DMS53 (cell line): ENCODE measurements at regions not wholly inside any gene's neighbourhood (a gene's known extent, or its start where the extent isn't known, plus 50 kb on each side); places are given as distances from the start of the nearest gene placed in this dataset.

ENCODE experiments used
- DNase-seq: peaks from one replicate; lab custom pipeline; 2025; lab: John Stamatoyannopoulos, UW

- DNase-seq, result no peak
Observed at GRCh38 chr17:77444984-77445759, 304.4 kb downstream of the SEC14L1 start.

- DNase-seq, result no peak
Observed at GRCh38 chr17:77445760-77446532, 305.2 kb downstream of the SEC14L1 start.

DNA sequence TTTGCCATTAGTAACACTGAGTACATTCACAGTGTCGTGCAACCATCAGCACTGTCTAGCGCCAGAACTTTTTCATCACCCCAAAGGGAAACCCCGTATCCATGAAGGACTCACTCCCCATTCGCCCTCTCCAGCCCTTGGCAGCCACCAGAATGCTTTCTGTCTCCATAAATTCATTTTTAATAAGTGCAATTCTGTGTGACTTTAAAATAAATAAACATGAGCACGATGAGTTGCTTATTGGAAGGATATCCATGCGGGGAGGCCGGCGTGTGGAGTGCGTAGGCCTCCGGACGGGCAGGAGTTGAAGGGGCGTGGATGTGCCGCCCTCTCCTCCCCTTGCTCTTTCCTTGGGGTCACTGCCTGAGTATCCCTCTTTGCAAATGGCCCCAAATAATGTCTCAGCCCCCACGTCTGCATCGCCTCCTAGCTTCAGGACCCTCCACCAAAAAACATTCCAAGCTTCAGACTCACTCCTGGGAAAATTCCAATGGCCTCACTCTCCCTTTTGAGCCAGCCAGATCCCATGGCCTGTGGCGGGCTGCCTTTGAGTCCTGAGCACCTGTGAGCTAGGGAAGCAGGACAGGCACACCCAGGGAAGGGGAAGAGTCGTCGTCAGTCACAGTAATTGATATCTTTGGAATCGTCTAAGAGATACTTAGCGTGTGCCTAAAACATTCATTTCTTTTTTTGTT, 306.3 kb downstream of the SEC14L1 start:
- DNase-seq, result no peak

DNA sequence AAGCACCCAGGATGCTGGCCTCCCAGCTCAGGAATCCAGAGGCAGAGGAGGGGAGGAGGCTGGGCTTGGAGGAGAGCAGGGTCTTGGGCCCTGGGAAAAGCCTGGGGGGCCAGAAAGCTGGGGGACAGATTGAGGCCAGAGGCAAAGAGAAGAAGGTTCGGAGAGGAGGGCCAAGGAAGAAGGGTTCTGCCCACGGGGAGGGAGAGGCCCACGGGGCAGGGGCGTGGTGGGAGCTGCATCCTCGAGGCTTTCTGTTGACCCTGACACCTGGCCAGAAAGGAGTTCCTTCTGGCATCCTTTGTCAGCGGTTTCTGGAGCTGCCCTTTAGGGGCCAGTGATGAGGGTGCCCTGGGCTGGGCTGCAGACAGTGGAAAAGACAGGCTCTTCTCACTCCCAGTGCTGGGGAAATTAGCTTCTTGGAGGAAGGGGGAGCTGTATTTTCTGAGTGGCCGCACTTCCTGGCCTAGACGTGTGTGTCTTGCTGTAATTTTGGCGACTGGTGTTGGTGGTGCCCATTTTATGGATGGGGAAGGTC, 308.7 kb downstream of the SEC14L1 start:
- DNase-seq, result no peak

DNA sequence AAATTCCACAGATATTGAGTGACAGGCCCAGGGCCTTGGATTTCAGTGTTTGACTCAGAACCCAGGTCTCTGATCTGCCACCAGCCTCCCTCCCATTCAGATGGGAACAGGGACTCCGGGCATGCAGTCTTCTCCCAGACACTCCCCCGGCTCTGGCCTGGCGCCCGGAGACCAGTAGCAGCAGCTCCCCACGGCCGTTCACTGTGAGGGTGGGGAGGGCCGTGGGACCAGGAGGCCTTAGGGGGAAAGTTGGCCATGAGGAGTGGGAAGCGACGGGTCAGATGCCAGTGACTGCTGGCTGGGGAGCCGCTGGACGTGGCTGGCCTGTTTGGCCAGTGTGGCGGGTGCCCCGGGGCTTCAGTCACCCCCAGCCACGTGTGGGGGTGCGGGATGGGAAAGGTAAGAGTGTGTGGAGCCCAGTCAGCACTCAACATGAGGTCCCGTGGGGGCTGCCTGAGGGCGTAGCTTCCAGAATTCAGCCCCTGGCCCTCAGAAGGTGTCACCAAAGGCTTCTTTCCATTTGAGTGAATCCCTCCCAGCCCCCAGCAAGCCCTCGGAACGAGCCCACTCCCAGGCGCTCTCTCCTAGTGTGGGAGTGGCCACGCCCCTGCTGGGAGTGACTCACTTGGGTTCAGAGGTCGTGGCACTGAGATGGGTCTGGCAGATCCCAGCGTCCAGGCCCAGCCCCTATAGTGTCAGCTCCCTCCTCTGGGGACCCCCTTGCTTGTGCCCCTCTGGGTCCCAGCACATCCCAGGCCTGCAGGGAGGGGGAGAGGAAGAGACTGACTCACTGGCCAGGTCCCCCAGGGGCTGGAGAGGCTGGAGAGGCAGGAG, 309.4 kb downstream of the SEC14L1 start:
- DNase-seq, result peak; percentile 23

DNA sequence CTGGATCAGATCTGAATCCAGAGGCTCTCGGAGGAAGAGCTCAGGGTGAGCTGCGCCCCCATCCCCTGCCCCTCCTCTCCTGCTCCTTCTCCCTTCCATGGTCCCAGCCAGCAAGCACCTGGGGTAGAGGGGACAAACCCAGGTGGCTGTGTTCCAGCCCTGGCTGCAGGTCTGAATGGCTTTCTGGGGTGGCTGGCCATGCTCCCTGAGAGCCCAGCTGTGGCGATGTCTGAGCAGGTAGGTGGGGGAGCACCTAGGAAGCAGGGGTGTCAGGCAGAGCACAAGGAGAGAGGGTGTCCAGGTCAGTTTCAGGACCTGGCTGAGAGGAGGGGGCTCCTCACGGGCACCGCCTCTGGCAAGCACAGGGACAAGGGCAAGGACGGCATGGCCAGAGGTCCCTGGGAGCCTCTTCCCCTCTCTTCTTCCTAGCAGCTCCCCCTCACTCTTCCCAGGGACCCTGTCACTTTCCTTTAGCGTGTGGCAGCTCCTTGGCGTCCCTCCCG, 310.0 kb downstream of the SEC14L1 start:
- DNase-seq, result no peak

DNA sequence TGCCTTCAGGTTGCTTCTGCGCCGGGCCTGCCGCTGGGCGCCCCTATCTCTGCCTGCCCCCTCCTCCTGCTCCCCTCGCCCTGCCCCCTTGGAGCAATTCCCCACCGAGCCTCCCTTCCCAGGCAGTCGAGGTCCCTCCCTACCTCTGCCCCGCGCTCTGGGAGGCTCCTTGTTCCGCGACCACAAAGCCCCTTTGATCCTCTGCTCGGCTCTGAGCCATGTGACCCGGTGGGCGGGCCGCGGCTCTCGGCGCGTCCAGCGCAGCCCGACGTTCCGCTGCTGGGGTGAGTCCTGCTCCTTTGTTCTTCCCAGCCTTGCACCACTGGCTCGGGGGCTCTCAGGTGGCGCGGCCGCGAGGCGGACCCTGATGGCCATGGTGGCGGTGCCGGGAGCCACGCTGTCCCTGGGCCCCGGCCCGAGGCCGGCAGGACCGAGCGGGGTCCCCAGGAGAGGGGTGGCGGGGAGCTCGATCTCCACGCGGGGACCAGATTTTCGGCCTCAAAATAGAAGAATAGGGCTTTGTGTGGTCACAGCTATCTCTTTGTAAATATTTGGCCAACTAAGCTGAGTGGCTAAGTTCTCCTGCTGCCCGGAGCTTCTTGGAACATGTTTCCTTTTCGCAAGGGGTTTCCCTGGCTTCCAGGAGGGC, 310.6 kb downstream of the SEC14L1 start:
- DNase-seq, result peak; percentile 81

DNA sequence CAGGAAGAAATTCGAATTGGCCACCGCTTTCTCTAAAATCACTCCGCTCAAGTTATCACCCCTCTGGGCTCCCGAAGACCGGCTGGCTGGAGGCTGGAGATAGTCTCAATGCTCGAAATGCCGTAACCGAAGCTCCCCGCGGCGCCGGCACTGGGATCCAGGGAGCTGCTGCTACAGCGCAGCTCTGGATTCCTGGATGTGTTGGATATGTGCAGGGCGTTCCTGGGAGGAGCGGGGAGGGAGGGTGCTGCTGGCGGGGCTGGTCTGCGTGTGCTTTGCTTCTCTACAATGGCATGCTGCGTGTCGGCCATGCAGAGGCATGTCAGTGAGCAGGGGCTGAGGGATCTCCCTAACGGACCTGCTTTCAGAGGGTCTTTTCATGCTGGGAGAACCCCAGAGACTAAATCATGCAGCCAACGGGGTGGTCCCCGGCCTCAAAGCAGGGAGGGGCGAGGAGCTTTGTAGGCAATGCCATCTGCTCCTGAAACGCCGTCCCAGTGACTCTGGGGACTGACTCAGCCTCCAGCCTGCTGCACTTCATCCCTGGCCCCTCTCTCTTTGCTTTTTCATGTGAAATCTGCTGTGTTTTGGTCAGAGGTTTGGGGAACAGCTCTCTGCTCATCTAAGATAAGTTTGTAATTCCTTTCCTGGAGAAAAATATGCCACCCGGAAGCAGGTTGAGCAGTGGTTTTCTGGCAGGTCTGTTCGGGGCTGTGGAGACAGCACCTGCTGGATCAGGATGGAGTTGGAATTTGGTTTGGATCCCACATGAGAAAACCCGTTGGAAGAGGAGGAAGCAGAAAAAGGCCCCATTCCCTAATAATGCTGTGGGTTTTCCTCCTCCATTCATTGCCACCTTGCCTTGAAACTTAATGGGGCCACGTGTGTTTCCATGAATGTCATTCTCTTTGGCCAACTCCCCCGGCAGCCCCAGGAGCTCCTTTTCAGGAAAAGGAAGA, 311.4 kb downstream of the SEC14L1 start:
- peak; percentile 85 for DNase-seq

GRCh38 chr17:77453613-77454241, 313.0 kb downstream of the SEC14L1 start:
- no peak for DNase-seq

GRCh38 chr17:77454242-77455095, 313.7 kb downstream of the SEC14L1 start:
- DNase-seq, result no peak

- no peak for DNase-seq
Observed at GRCh38 chr17:77455111-77455890, 314.5 kb downstream of the SEC14L1 start.

DNA sequence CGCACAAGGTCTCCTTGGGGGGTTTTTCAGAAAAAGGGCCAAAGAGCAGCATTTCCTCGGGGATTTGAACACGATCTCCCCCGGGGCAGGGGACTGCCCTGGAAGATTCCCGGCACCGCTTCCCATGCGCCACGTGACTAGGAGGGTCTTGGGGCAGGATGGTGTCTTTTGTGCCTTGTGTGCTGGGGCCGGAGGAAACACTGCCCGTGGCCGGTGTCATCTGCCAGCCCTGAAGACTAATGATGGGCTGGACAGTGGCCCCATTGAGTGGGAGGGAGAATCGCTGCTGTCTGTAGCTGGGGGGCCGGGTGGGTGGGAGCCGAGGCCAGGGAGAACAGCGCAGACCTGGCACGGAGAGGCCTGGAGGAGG, 315.1 kb downstream of the SEC14L1 start:
- no peak for DNase-seq

DNA sequence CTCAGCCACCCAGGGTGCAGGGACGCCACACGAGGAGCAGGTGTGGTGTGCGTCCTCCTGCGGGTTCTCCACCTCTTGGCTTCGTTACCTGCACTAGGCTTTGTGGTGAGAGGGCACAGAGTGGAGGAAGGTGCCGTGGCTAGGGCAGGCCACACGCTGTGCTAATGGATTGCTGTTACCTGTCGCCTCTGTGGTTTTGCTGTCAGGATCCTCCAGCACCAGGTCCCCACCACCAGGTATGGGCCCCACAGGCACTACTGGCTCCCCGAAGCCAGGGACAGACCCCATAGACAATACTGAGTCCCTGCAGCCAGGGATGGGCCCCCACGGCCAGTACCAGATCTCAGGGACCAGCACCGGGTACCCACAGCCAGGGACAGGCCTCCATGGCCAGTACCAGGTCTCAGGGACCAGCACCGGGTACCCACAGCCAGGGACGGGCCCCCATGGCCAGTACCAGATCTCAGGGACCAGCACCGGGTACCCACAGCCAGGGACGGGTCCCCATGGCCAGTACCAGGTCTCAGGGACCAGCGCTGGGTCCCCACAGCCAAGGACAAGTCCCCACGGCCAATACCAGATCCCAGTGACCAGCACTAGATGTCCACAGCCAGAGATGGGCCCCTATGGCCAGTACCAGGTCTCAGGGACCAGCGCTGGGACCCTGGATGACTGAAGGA, 315.6 kb downstream of the SEC14L1 start:
- no peak for DNase-seq

DNA sequence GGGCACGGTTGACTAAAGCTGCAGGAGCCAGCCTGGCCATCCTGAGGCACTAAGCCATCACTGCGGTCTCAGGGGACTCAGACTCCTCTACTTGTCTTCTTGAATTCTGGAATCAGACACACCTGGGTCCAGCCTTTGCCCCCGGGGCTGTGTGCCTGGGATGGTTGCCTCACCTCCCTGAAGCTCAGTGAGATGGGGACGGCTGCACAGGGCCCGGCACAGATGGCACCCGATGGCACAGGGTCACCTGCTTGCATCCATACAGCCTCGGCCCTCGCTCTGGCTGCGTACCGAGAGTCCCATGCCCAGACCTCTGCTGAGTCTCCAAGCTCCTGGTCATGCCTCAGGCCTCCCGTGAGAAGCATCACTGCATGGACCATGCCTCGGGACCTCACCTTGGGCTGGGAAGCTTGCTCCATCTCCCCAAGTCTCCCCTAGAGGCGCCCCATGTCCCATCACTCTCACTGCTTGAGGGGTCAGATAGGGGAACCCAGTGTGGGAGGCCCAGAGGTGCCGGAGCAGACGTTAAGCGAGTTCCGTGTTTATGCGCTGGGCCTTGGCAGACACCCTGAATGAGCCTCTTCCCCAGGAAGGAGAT, 316.3 kb downstream of the SEC14L1 start:
- DNase-seq, result no peak

DNA sequence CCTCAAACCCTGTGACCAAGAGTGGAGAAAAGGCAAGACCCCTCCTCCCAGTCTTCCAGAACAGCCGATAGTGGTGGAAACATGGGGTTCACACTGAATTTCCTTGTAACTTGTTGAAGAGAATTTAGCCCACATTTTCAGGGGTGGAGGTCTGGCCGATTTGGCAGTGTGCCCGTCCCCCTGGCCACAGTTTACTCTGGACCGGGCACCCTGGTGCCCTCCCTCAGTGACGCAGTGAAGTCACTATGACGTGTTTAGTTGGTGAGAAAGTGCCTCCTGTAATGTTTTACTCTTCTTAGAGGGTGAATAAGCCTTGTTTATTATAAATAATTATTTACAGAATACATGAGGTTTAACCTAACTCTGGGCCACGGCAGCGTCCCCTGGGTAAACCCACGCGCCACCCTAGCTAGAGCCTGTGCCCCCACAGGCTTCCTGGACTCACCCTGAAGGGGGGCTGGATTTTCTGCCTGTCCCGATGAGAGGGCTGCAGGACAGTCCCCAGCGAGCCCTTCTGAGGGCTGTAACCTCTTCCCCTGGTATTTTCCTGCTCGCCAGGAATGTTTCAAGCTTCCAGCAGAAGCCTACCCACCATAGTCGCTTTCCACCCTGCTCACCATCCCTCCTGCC, 316.9 kb downstream of the SEC14L1 start:
- no peak for DNase-seq
